ENCODE measurements at regions not wholly inside any gene's neighbourhood (a gene's known extent, or its start where the extent isn't known, plus 50 kb on each side); places are given as distances from the start of the nearest gene placed in this dataset.
"Not testable (repeated sequence)": the region's sequence is repeated elsewhere in the genome, so short reads cannot be mapped to it uniquely, and the experiment has no call there.

DNA sequence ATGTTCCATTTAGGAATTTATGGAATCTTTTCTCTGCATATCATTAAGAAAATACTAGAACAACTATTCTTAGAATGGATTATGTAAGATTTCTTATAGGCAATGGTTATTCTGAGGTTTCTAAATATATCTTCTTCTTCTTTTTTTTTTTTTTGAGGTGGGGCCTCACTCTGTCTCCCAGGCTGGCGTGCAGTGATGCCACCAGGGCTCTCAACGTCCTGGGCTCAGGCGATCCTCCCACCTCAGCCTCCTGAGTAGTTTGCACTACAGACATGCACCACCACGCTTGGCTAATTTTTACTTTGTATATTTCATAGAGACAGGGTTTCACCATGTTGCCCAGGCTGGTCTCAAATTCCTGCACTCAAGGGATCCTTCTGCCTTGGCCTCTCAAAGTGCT lies 137.2 kb downstream of the SREK1 start:
- H3K4me1 Mint-ChIP-seq = no peaks in the 10 kb centered on the region
- peaks cover 12% of the 10 kb centered on the region for H3K27me3 Mint-ChIP-seq
- no peaks in the 10 kb centered on the region for H3K9me3 Mint-ChIP-seq
- no peak overlapping the region for H3K27ac Mint-ChIP-seq
- H3K4me3 Mint-ChIP-seq = no peak overlapping the region
- DNase-seq = peak; percentile 31
- intact Hi-C loops (cut with micrococcal nuclease) = no loop called here
- no peaks in the 10 kb centered on the region for H3K36me3 Mint-ChIP-seq (ENCODE audit: low read depth)

- no peaks in the 10 kb centered on the region for H3K36me3 Mint-ChIP-seq (ENCODE audit: low read depth)
- peak; percentile 38 for DNase-seq
- peaks cover 6% of the 10 kb centered on the region for H3K9me3 Mint-ChIP-seq
- H3K4me1 Mint-ChIP-seq = no peaks in the 10 kb centered on the region
- H3K27ac Mint-ChIP-seq = no peak overlapping the region
- peaks cover 5% of the 10 kb centered on the region for H3K27me3 Mint-ChIP-seq
- intact Hi-C loops (cut with micrococcal nuclease) = no loop called here
- H3K4me3 Mint-ChIP-seq = no peak overlapping the region
Measured at GRCh38 chr5:66284588-66285342, 140.7 kb downstream of the SREK1 start.

DNA sequence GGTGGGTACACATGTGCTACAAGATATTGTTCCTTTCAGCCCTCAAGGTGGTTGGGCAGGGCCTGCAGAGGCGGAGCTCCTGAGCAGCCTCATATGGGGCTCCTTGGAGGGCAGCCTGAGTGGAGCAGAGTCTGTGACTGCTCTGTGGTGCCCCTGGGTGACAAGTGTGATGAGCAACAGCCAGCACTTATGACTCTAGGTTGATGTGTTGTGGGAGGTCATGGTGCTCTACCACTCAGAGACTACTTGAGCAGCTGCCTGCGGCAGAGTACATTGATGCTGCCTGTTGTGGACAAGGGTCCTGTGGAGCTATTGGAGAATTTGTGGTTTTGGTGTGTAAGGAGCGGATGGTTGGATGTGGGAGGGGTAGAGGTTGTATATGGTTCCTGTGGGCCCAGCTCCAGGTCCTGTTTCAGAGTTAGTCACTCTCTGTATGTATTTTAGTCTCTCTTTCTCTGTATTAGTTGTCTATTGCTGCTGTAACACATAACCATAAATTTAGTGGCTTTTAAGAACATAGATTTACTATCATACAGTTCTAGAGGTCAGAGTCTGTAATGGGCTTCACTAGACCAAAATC lies 141.3 kb downstream of the SREK1 start:
- no peak overlapping the region for H3K4me3 Mint-ChIP-seq
- peaks cover 5% of the 10 kb centered on the region for H3K27me3 Mint-ChIP-seq
- peaks cover 6% of the 10 kb centered on the region for H3K9me3 Mint-ChIP-seq
- H3K27ac Mint-ChIP-seq = no peak overlapping the region
- peak; percentile 50 for DNase-seq
- H3K4me1 Mint-ChIP-seq = no peaks in the 10 kb centered on the region
- H3K36me3 Mint-ChIP-seq (ENCODE audit: low read depth) = no peaks in the 10 kb centered on the region
- intact Hi-C loops (cut with micrococcal nuclease) = no loop called here

GRCh38 chr5:66291771-66292170 lies 147.7 kb downstream of the SREK1 start:
- Mint-ChIP-seq H3K36me3 (ENCODE audit: low read depth) (no peaks in the 10 kb centered on the region), H3K4me1 (no peaks in the 10 kb centered on the region), H3K27me3 (peaks cover 6% of the 10 kb centered on the region), H3K27ac (no peak overlapping the region), H3K4me3 (no peak overlapping the region), H3K9me3 (peaks cover 6% of the 10 kb centered on the region)
- intact Hi-C loops (cut with micrococcal nuclease) = no loop called here
- DNase-seq = peak; percentile 15

- H3K27me3 Mint-ChIP-seq; H3K4me3 Mint-ChIP-seq; H3K9me3 Mint-ChIP-seq; DNase-seq; H3K27ac Mint-ChIP-seq; H3K4me1 Mint-ChIP-seq; intact Hi-C loops (cut with micrococcal nuclease); H3K36me3 Mint-ChIP-seq (ENCODE audit: low read depth): not testable (repeated sequence)
Measured at GRCh38 chr5:66293851-66294250, 149.8 kb downstream of the SREK1 start.

GRCh38 chr5:66299463-66299862 lies 155.4 kb downstream of the SREK1 start:
- Mint-ChIP-seq H3K27ac (no peak overlapping the region), H3K27me3 (peaks cover 8% of the 10 kb centered on the region), H3K36me3 (ENCODE audit: low read depth) (no peaks in the 10 kb centered on the region), H3K4me1 (no peaks in the 10 kb centered on the region), H3K9me3 (no peaks in the 10 kb centered on the region), H3K4me3 (no peak overlapping the region)
- DNase-seq = no peak
- intact Hi-C loops (cut with micrococcal nuclease) = no loop called here

DNA sequence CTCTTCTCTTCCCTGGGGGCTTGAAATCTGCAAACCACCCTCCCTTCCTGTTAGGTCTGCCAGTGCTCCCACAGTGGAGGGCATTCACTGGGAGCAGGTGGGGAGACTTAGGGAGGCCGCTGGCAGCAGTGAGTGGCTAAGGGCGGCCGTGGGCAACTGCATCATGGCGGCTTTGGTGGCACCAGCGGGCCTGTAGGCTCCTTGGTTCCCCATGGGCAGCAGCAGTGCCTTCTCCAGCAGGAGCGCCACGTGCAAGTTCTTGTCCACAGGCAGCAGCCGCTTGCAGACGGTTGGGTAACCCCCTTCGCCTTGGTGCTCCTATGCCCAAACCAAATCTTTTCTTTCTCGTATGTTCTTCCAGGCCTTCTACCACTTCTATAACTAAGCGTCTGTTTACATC lies 158.2 kb downstream of the SREK1 start:
- no peaks in the 10 kb centered on the region for H3K9me3 Mint-ChIP-seq
- DNase-seq = no peak
- H3K27ac Mint-ChIP-seq = no peak overlapping the region
- H3K36me3 Mint-ChIP-seq (ENCODE audit: low read depth) = no peaks in the 10 kb centered on the region
- H3K27me3 Mint-ChIP-seq = peaks cover 10% of the 10 kb centered on the region
- H3K4me3 Mint-ChIP-seq = no peak overlapping the region
- intact Hi-C loops (cut with micrococcal nuclease) = loop anchor here (10.0 kb wide), 1 partner anchor 192 kb away; no protein-coding TSS in a partner anchor
- H3K4me1 Mint-ChIP-seq = peaks cover 2% of the 10 kb centered on the region

GRCh38 chr5:66306105-66306843 lies 162.2 kb downstream of the SREK1 start:
- peaks cover 15% of the 10 kb centered on the region for H3K27me3 Mint-ChIP-seq
- DNase-seq = peak; percentile 78
- H3K36me3 Mint-ChIP-seq (ENCODE audit: low read depth) = no peaks in the 10 kb centered on the region
- H3K4me3 Mint-ChIP-seq = no peak overlapping the region
- H3K27ac Mint-ChIP-seq = no peak overlapping the region
- H3K9me3 Mint-ChIP-seq = peaks cover 2% of the 10 kb centered on the region
- intact Hi-C loops (cut with micrococcal nuclease) = loop anchor here (5.0 to 10.0 kb wide), 4 partner anchors 189 to 901 kb away; partner anchors contain the start of gene MAST4
- peaks cover 4% of the 10 kb centered on the region for H3K4me1 Mint-ChIP-seq

DNA sequence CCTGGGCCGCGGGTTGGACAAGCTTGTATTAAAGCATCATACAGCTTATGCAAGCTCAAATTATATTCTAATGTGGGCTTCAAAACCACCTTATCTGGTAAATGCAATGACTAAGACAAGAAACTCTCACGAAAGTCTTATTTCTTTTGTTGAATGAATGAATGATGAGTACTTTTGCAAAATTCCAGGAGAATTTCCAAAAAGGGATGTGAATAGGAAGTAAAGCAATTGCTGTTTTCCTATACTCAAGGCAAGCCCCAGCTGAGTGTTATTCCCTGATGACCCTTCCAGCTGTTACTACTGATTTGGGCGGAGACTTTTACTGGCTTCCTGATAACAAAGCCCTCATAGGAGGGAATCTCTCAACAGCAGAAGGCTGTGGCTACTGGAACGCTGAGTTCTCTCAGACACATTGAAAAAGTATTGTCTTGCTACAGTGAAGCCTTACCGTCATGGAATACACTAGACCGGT lies 162.8 kb downstream of the SREK1 start:
- Mint-ChIP-seq H3K4me1 (peaks cover 4% of the 10 kb centered on the region), H3K36me3 (ENCODE audit: low read depth) (no peaks in the 10 kb centered on the region), H3K4me3 (no peak overlapping the region), H3K9me3 (peaks cover 3% of the 10 kb centered on the region), H3K27me3 (peaks cover 18% of the 10 kb centered on the region), H3K27ac (no peak overlapping the region)
- intact Hi-C loops (cut with micrococcal nuclease) = loop anchor here (1.0 to 10.0 kb wide), 6 partner anchors 188 to 900 kb away; partner anchors contain the start of gene MAST4
- no peak for DNase-seq

DNA sequence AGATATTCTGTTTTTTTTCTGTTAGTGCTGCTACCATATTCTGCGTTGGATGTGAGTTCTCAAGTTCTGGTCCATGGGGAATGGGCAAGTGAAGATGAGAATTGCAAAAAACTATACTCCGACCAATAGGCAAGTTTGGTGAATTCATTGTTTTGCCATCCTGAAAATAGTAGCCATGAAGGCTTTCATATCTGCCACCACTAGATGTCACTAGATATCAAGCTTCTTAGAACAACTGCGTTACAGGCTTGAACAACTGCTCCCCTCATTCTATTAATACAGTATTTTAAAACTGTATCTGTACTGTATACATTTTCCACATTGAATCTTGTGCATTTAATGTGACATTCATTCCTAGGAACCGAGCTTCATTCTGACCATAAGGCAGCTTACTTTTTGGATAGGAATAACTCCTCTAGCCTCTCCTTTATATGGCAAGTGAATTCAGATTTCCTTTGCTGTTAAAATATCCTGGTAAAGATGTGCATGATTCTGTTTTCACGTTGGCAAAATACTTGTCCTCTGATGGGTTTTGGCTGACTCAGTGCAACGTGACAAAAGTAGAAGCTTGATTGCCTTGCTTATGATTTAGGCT lies 163.6 kb downstream of the SREK1 start:
- peaks cover 3% of the 10 kb centered on the region for H3K9me3 Mint-ChIP-seq
- H3K4me1 Mint-ChIP-seq = peaks cover 4% of the 10 kb centered on the region
- no peaks in the 10 kb centered on the region for H3K36me3 Mint-ChIP-seq (ENCODE audit: low read depth)
- intact Hi-C loops (cut with micrococcal nuclease) = loop anchor here (1.0 to 10.0 kb wide), 6 partner anchors 187 to 900 kb away; partner anchors contain the start of gene MAST4
- DNase-seq = peak; percentile 74
- H3K4me3 Mint-ChIP-seq = no peak overlapping the region
- H3K27me3 Mint-ChIP-seq = peaks cover 18% of the 10 kb centered on the region
- H3K27ac Mint-ChIP-seq = no peak overlapping the region

DNA sequence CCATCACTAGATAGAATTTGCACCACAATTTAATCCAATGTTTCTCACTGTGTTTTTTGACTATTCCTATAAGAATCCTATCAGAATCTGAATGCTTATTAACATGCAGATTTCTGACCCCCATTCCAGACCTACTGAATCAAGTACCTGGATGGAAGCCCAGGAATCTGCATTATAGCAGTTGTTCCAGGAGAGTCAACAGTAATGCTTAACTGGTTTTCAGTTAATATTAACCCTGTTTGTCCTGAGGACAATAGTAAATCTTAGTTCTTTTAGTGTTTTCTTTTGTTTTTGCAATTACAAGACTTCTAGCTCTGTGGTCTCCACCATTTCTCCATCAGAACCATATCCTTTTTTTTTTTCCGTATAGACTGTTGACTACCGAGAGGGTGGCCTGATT lies 168.2 kb downstream of the SREK1 start:
- no peak for DNase-seq
- intact Hi-C loops (cut with micrococcal nuclease) = no loop called here
- H3K36me3 Mint-ChIP-seq (ENCODE audit: low read depth) = no peaks in the 10 kb centered on the region
- peaks cover 2% of the 10 kb centered on the region for H3K4me1 Mint-ChIP-seq
- H3K27me3 Mint-ChIP-seq = peaks cover 23% of the 10 kb centered on the region
- H3K4me3 Mint-ChIP-seq = no peak overlapping the region
- H3K27ac Mint-ChIP-seq = no peak overlapping the region
- peaks cover 19% of the 10 kb centered on the region for H3K9me3 Mint-ChIP-seq

DNA sequence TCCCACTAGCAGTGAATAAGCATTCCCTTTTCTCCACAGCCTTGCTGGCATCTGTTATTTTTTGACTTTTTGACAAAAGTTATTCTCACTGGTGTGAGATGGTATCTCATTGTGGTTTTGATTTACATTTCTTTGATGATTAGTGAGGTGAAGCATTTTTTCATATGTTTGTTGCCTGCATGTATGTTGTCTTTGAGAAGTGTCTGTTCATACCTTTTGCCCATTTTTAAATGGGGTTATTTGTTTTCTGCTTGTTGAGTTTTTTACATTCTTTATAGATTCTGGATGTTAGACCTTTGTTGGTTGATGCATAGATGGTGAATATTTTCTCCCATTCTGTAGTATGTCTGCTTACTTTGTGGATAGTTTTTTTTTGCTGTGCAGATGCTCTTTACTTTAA lies 171.7 kb downstream of the SREK1 start:
- Mint-ChIP-seq H3K27me3 (peaks cover 21% of the 10 kb centered on the region), H3K4me1 (no peaks in the 10 kb centered on the region), H3K36me3 (ENCODE audit: low read depth) (no peaks in the 10 kb centered on the region), H3K4me3 (no peak overlapping the region), H3K27ac (no peak overlapping the region), H3K9me3 (peaks cover 21% of the 10 kb centered on the region)
- intact Hi-C loops (cut with micrococcal nuclease) = no loop called here
- DNase-seq = no peak

GRCh38 chr5:66322786-66323528 lies 178.9 kb downstream of the SREK1 start:
- intact Hi-C loops (cut with micrococcal nuclease) = no loop called here
- Mint-ChIP-seq H3K4me3 (no peak overlapping the region), H3K27ac (no peak overlapping the region), H3K4me1 (no peaks in the 10 kb centered on the region), H3K27me3 (peaks cover 6% of the 10 kb centered on the region), H3K36me3 (ENCODE audit: low read depth) (no peaks in the 10 kb centered on the region), H3K9me3 (no peaks in the 10 kb centered on the region)
- no peak for DNase-seq
